ENCODE measurements at regions not wholly inside any gene's neighbourhood (a gene's known extent, or its start where the extent isn't known, plus 50 kb on each side); places are given as distances from the start of the nearest gene placed in this dataset.

GRCh38 chr12:75611041-75611440 is 99.6 kb upstream of the KRR1 start:
- H3K27me3 ChIP-seq (ENCODE audit: control insufficient read depth in 1 of 2, insufficient read depth in 2 of 2, low read length in 2 of 2), result no peaks in the 10 kb centered on the region
- no peak for DNase-seq (ENCODE audit: low spot score)
- H3K4me3 ChIP-seq (replicated peaks in 1 of 3; ENCODE audit: insufficient read depth in 1 of 3, low read depth in 2 of 3, low read length in 3 of 3), result no peak overlapping the region
- no peaks in the 10 kb centered on the region for H3K36me3 ChIP-seq (replicated peaks in 1 of 2; ENCODE audit: control insufficient read depth in 1 of 2, insufficient read depth in 2 of 2, low read length in 2 of 2)
- no peaks in the 10 kb centered on the region for H3K4me1 ChIP-seq (ENCODE audit: insufficient read depth, low read length)
- no peaks in the 10 kb centered on the region for H3K9me3 ChIP-seq (ENCODE audit: low read length)
- no TSS peak for BruUV-seq (replicated peaks)
- no peak overlapping the region for H3K9ac ChIP-seq (ENCODE audit: insufficient read depth, low read depth, low read length)
- intact Hi-C loops (cut with micrococcal nuclease; ENCODE audit: unreplicated experiment) (no loop called here), in situ Hi-C loops (cut with HindIII; ENCODE audit: extremely low pct_ligation_motif_present, low pct_unique_long_range_greater_than_20kb) (no loop called here)
- no peak for FAIRE-seq
- H3K27ac ChIP-seq (ENCODE audit: extremely low read length, insufficient read depth, low read length), result no peak overlapping the region
- H4K20me1 ChIP-seq (ENCODE audit: insufficient read depth, low read length), result no peaks in the 10 kb centered on the region
- H2AFZ ChIP-seq (ENCODE audit: low read length), result no peak overlapping the region
- ATAC-seq, result peak; percentile 35; the same call in 1 of the 3 replicates
- no peak overlapping the region for H3K4me2 ChIP-seq (ENCODE audit: low read depth, low read length)
- no peaks in the 10 kb centered on the region for H3K79me2 ChIP-seq (ENCODE audit: insufficient read depth, low read length)
- CTCF ChIA-PET (ENCODE audit: low intra/inter-chr PET ratio, low total read pairs), result interaction anchor here (1.1 kb wide), 1 partner anchor 84 kb away, joined by 3 read pairs; no protein-coding TSS in a partner anchor
- WGBS (ENCODE audit: low lambda C conversion rate), result 100% methylated on average over 3 of the region's 4 CpGs
- POLR2A ChIA-PET, result interaction anchor here (1.4 kb wide), 1 partner anchor 420 kb away, joined by 3 read pairs; the partner anchor contains the start of gene PHLDA1
- TF ChIP-seq ZMYM4 (CRISPR knock-in tag; IDR thresholded peaks at IDR 0.05) (peak; percentile 64), STAG1 (CRISPR knock-in tag; IDR thresholded peaks at IDR 0.05) (peak; percentile 5; the same call in 1 of the 2 replicates), GZF1 (CRISPR knock-in tag; IDR thresholded peaks at IDR 0.05) (no peak), NFAT5 (CRISPR knock-in tag; IDR thresholded peaks at IDR 0.05) (no peak), NFE2L2 (IDR thresholded peaks at IDR 0.05; ENCODE audit: low read length) (no peak), PRDM15 (CRISPR knock-in tag; IDR thresholded peaks at IDR 0.05) (no peak), ZFP1 (CRISPR knock-in tag; IDR thresholded peaks at IDR 0.05) (no peak), MAZ (IDR thresholded peaks at IDR 0.05; ENCODE audit: borderline replicate concordance, low read depth, low read length) (no peak), MAZ (CRISPR knock-in tag; IDR thresholded peaks at IDR 0.05; ENCODE audit: low read depth) (no peak), ZFYVE20 (CRISPR knock-in tag; IDR thresholded peaks at IDR 0.05; ENCODE audit: borderline replicate concordance, low read depth) (no peak), ZNF574 (CRISPR knock-in tag; IDR thresholded peaks at IDR 0.05) (peak; percentile 86), PHF8 (CRISPR knock-in tag; IDR thresholded peaks at IDR 0.05) (no peak), GATA4 (IDR thresholded peaks at IDR 0.05; ENCODE audit: borderline replicate concordance, low read depth) (no peak)
- TF ChIP-seq, protein P1, sequence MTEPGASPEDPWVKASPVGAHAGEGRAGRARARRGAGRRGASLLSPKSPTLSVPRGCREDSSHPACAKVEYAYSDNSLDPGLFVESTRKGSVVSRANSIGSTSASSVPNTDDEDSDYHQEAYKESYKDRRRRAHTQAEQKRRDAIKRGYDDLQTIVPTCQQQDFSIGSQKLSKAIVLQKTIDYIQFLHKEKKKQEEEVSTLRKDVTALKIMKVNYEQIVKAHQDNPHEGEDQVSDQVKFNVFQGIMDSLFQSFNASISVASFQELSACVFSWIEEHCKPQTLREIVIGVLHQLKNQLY (CRISPR knock-in tag; IDR thresholded peaks at IDR 0.05), result no peak
